ENCODE measurements at regions not wholly inside any gene's neighbourhood (a gene's known extent, or its start where the extent isn't known, plus 50 kb on each side); places are given as distances from the start of the nearest gene placed in this dataset.

GRCh38 chr13:24081387-24081786 is 79.1 kb upstream of the SPATA13 start:
- no peak for DNase-seq
- Histone ChIP-seq H3K27me3 (ENCODE audit: low read depth) (peaks cover 8% of the 10 kb centered on the region), H3K36me3 (no peaks in the 10 kb centered on the region), H3K27ac (replicated peaks) (no peak overlapping the region), H3K4me1 (peaks cover 5% of the 10 kb centered on the region), H3K9me3 (replicated peaks) (no peaks in the 10 kb centered on the region), H3K4me3 (no peak overlapping the region)
- intact Hi-C loops (cut with micrococcal nuclease) = no loop called here
- no peak for TF ChIP-seq CTCF (IDR thresholded peaks at IDR 0.05; ENCODE audit: borderline replicate concordance)

GRCh38 chr13:24083141-24083540 is 77.4 kb upstream of the SPATA13 start:
- Histone ChIP-seq H3K27me3 (ENCODE audit: low read depth) (peaks cover 8% of the 10 kb centered on the region), H3K36me3 (no peaks in the 10 kb centered on the region), H3K9me3 (replicated peaks) (no peaks in the 10 kb centered on the region), H3K4me1 (peaks cover 16% of the 10 kb centered on the region), H3K27ac (replicated peaks) (no peak overlapping the region), H3K4me3 (no peak overlapping the region)
- no peak for DNase-seq
- TF ChIP-seq CTCF (IDR thresholded peaks at IDR 0.05; ENCODE audit: borderline replicate concordance) = no peak
- intact Hi-C loops (cut with micrococcal nuclease) = no loop called here

- H3K36me3 ChIP-seq = no peaks in the 10 kb centered on the region
- H3K9me3 ChIP-seq (replicated peaks) = no peaks in the 10 kb centered on the region
- H3K4me1 ChIP-seq = peaks cover 21% of the 10 kb centered on the region
- no peak overlapping the region for H3K4me3 ChIP-seq
- peaks cover 8% of the 10 kb centered on the region for H3K27me3 ChIP-seq (ENCODE audit: low read depth)
- TF ChIP-seq CTCF (IDR thresholded peaks at IDR 0.05; ENCODE audit: borderline replicate concordance) = no peak
- intact Hi-C loops (cut with micrococcal nuclease) = no loop called here
- no peak overlapping the region for H3K27ac ChIP-seq (replicated peaks)
- no peak for DNase-seq
These were observed 76.6 kb upstream of the SPATA13 start for GRCh38 chr13:24083722-24084421.

GRCh38 chr13:24085662-24086061 is 74.9 kb upstream of the SPATA13 start:
- H3K36me3 ChIP-seq = no peaks in the 10 kb centered on the region
- no peaks in the 10 kb centered on the region for H3K9me3 ChIP-seq (replicated peaks)
- H3K4me3 ChIP-seq = no peak overlapping the region
- H3K27me3 ChIP-seq (ENCODE audit: low read depth) = peaks cover 8% of the 10 kb centered on the region
- TF ChIP-seq CTCF (IDR thresholded peaks at IDR 0.05; ENCODE audit: borderline replicate concordance) = no peak
- H3K27ac ChIP-seq (replicated peaks) = no peak overlapping the region
- intact Hi-C loops (cut with micrococcal nuclease) = no loop called here
- no peak for DNase-seq
- H3K4me1 ChIP-seq = peaks cover 22% of the 10 kb centered on the region

GRCh38 chr13:24086642-24087041 is 73.9 kb upstream of the SPATA13 start:
- no peaks in the 10 kb centered on the region for H3K9me3 ChIP-seq (replicated peaks)
- no peak overlapping the region for H3K4me3 ChIP-seq
- H3K27me3 ChIP-seq (ENCODE audit: low read depth) = peaks cover 8% of the 10 kb centered on the region
- no peak overlapping the region for H3K27ac ChIP-seq (replicated peaks)
- no peak for DNase-seq
- no peak for TF ChIP-seq CTCF (IDR thresholded peaks at IDR 0.05; ENCODE audit: borderline replicate concordance)
- intact Hi-C loops (cut with micrococcal nuclease) = no loop called here
- H3K4me1 ChIP-seq = peaks cover 32% of the 10 kb centered on the region
- no peaks in the 10 kb centered on the region for H3K36me3 ChIP-seq

Data from left ventricle myocardium inferior (tissue), 1 donor.